HG03565 (cell line): ENCODE measurements at regions not wholly inside any gene's neighbourhood (a gene's known extent, or its start where the extent isn't known, plus 50 kb on each side); places are given as distances from the start of the nearest gene placed in this dataset.

Source experiments
- ATAC-seq: cut with Tn5 transposase; IDR thresholded peaks from one replicate; pipeline ENCODE4 v1.9.1; 2021; ENCODE audit warnings: mild to moderate bottlenecking, moderate library complexity; ENCODE audit not compliant: unreplicated experiment

DNA sequence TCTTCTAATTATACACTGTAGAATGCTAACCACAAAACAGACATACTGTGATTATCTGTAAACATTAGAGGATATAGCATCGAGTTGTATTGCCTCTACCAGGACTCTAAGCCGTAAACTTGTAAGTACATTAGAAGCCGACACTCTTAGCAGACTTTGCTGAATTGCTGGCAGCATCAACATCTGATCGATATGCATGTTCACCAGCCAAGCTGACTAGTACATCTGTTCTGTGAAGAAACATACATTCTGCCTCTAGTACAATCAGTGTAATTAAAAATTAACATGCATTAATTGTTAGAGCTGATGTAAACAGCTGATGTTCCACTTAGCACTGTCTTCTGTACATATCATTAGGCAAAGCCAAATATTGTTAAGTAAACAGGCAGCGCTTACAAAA, 502.2 kb downstream of the NR4A2 start:
- ATAC-seq = no peak

GRCh38 chr2:155825876-155826275, 506.6 kb downstream of the NR4A2 start:
- no peak for ATAC-seq

GRCh38 chr2:155815851-155816250, 516.7 kb downstream of the NR4A2 start:
- ATAC-seq = peak; percentile 92

- no peak for ATAC-seq
Measured at GRCh38 chr2:155815275-155815674, 517.2 kb downstream of the NR4A2 start.

GRCh38 chr2:155810411-155810810, 522.1 kb downstream of the NR4A2 start:
- no peak for ATAC-seq

GRCh38 chr2:155802888-155803287, 529.6 kb downstream of the NR4A2 start:
- no peak for ATAC-seq

DNA sequence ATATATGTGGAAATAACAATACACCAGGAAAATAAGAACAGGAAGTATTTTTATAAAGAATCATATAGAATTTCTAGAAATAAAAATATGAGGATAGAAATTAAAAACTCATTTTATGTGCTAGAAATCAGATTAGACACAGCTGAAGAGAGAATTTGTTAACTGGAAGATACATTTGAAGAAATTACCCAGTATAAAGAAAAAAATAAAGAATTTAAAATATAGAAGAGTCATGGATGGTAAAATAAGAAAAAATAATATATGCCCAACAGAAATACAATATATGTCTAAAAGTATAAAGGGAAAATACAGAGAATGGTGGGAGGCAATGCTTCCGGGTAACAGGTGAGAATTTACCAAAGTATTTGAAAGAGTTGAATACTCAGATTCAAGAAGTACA, 539.9 kb downstream of the NR4A2 start:
- no peak for ATAC-seq

DNA sequence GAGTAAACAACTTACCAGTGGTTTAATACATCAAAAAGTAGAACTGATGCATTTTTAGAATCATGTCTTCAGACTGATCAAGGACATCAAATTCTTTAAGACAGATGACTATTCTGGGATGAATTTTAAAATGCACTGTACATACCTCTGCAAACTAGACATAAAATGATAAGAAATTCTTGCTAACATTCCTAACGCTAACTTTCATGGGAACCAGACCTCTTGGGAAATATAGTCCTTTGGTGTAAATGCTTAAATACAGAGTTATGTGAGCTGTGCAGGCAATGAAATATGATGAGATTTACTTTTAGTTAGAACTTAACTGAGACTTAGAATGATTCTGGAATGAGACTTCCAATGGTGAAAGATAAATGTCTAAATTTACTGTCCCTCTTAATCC, 562.0 kb downstream of the NR4A2 start:
- ATAC-seq = no peak

DNA sequence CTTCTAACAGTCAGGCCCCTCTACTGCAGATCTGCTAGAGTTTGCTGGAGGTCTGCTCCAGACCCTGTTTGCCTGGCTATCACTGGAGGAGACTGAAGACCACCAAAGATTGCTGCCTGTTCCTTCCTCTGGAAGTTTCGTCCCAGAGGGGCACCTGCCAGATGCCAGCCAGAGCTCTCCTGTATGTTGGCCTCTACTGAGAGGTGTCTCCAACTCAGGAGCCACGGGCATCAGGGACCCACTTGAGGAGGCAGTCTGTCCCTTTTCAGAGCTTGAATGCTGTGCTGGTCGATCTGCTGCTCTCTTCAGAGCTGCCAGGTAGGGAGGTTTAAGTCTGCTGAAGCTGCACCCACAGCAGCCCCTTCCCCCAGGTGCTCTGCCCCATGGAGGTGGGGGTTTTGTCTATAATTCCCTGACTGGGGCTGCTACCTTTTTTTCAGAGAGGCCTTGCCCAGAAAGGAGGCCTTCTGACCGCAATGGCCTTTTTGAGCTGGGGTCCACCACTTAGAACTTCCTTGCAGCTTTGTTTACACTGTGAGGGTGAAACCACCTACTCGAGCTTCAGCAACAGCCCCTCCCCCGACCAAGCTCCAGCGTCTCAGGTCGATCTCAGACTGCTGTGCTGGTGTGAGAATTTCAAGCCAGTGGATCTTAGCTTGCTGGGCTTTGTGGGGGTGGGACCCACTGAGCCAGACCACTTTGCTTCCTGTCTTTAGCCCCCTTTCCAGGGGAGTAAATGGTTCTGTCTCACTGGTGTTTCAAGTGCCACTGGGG, 566.0 kb downstream of the NR4A2 start:
- no peak for ATAC-seq

- no peak for ATAC-seq
Measured at GRCh38 chr2:155755481-155755880, 577.0 kb downstream of the NR4A2 start.

DNA sequence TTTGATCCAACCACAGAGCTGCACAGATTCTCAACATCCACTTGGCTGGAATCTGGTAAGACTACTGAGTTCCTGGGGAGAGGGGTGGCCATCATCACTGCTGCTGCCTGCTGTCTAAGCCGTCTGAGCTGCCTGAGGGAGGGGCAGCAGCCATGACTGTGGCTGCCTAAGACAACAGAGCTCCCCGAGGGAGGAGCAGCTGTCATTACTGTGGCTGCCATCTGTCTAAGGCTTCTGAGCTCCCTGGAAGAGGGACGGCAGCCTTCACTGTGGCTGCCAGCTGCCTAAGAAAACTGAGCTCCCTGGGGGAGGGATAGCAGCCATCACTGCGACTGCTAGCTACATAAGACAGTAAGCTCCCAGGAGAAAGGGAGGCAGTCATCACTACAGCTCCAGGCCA, 584.4 kb downstream of the NR4A2 start:
- ATAC-seq = no peak

DNA sequence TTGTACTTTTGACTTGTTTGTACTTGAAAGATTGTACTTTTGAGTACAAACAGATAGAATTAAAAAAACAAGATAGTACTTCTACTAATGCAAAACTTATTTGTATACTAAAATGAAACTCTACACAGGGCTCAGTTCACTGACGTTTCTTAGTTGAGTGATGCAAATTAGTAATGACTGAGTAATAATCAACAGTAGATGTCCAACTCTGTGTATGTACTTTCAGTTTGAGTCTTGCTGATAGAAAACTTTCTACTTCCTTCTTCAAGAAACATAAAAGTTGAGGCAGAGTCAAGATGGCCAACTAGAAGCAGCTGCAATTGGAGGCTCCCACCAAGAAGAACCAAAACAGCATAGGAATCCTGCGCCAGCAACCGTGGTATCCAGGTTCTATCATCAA, 585.0 kb downstream of the NR4A2 start:
- peak; percentile 53 for ATAC-seq

DNA sequence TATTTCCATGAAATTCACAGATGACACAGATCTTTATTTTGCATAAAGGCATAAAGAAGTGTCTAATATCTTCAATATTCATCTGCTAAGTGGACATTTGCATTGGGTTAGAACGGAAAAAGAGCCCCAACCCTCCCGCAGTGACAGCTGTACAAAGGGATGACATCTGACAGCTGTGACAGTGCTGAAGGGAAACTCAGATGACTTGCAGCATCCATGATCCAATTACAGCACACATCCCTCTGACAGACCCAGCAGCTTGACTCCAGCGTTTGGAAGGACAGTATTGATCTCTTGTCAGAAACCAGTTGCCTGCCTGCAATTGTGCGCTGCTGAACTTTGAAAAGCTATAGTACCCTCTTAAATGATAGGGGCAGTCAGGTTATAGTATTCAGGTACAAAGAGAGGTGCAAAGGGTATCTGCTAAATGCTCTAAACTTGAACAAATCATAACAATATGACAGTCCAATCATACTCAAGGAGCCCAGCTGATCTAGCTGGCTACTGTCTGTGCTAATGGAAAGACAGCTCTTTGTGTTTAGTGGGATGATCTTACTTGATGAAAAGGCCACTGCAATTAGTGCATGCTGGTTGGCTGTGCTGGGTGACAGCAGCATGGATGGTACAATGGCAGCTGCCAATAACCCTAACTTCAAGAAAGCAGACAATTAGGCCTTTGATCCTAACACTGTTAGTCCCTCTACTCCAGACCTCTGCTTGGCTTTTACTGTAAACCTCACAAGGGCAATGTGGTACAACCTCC, 599.2 kb downstream of the NR4A2 start:
- ATAC-seq = no peak

GRCh38 chr2:155730804-155731203, 601.7 kb downstream of the NR4A2 start:
- ATAC-seq = no peak

DNA sequence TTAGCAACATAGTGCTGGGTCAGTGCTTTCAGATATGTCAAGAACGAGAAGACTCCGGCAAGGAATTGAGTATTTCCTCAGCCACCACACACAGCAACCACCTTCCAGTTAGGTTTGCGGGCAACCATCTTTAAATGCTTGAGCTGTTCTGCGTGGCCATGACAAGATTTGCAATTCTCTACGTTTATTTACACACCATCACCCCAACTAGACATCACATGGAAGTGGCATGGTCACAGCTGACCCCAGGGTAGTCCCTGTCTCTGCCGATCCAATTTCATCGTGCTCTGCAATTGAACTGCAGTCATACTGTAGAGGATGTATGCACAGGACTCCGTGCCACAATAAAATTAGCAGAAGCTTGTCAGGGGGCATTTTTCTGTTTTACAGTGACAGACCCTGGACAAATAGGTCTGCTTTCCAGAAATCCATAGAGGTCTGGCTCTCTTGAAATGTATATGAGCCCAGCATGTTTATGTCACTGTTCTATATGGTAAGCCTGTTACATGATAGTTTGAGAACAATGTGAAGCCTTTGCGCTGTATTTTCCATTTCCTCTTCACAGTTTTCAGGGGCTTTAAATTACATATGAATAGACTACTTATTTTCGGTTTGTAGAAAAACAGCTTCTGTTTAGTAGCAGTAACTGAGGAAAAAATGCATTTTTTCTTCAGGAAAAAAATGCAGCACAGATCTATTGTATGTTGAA, 605.2 kb downstream of the NR4A2 start:
- no peak for ATAC-seq

GRCh38 chr2:155722290-155722689, 610.2 kb downstream of the NR4A2 start:
- no peak for ATAC-seq

GRCh38 chr2:155715705-155716104, 616.8 kb downstream of the NR4A2 start:
- ATAC-seq = no peak

DNA sequence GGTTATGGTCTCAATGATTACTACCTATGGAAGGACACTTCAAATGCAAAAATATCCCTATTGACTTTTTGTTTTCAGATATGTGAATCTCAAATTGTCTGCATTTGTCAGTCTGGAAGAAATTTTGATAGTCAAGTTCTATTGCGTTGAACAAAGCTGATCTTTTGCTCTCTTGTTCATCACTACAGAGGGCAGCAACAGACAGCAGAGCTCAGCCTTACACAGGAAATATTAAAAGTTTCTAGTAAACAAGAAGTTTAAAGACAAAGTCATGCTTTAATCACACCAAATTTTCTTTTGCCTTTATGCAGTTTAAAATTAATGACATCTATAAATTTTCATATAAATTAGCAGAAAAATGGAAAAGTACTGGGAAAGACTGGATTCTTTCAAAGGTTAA, 617.5 kb downstream of the NR4A2 start:
- no peak for ATAC-seq

GRCh38 chr2:155708071-155708470, 624.5 kb downstream of the NR4A2 start:
- no peak for ATAC-seq

DNA sequence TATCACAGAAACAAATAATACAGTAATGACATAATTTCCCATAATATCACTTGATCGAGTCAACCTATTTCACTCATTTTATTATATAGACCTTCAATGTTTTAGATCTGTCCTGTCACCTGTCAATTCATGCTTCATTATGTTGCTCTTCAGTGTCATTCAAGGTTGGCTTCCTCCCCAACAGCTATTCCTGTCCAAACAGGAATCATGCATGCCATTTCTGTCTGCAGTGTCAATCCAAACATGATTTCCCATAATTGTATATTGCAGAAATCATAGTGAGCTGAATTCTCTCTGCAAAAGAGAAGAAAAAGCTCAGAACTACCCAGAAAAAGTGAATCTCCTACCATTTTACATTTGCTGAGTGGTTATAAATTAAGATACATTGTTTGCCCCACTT, 628.6 kb downstream of the NR4A2 start:
- ATAC-seq = no peak

DNA sequence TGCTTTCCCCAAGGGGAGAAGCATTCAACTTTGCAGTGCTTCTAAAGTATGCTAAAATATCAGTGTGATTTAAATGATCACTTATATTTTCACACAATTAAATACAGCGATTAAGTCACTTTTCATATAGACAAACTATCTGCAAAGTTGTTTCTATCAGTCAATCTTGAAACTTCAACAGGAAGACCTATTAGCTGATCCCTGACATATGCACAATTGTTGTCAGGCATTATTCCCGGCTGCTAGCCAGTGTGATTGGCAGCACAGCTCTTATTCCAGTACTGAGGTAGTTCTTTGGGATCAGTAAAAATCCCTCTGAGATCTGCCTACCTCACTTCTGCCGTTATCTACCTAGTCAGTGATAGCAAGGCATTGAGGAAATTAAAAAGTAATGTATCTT, 629.5 kb downstream of the NR4A2 start:
- no peak for ATAC-seq

DNA sequence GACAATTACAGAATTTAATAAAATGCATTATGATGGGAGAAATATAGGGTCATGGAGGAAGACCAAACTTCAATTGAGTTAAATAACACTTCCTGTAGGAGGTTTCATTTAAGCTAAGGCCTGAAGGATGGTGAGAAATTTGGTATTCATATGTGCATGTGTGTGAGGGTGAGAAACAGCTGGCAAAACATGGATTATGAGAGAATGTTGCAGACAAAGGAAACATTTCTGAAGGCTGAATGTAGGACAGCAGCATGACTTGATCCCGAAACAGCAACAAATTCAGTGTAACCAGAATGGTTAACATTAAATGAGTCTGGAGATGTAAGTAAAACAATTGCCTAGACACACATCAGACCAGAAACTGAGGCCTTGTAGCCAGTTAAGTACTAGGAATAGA, 630.8 kb downstream of the NR4A2 start:
- no peak for ATAC-seq
